HG02938 (cell line): ENCODE measurements at regions not wholly inside any gene's neighbourhood (a gene's known extent, or its start where the extent isn't known, plus 50 kb on each side); places are given as distances from the start of the nearest gene placed in this dataset.

Source experiments
- ATAC-seq: cut with Tn5 transposase; IDR thresholded peaks from one replicate; pipeline ENCODE4 v1.9.1; 2021; ENCODE audit warnings: mild to moderate bottlenecking, moderate library complexity; ENCODE audit not compliant: unreplicated experiment

GRCh38 chr21:27083144-27083543 lies 116.3 kb upstream of the ADAMTS5 start:
- no peak for ATAC-seq

- no peak for ATAC-seq
Observed at GRCh38 chr21:27082431-27083010, 115.6 kb upstream of the ADAMTS5 start.

GRCh38 chr21:27079636-27080240 lies 112.8 kb upstream of the ADAMTS5 start:
- ATAC-seq: no peak

GRCh38 chr21:27078915-27079314 lies 112.0 kb upstream of the ADAMTS5 start:
- ATAC-seq: no peak

- ATAC-seq: no peak
Observed at GRCh38 chr21:27077501-27077900, 110.6 kb upstream of the ADAMTS5 start.

- no peak for ATAC-seq
Observed at GRCh38 chr21:27076025-27076424, 109.1 kb upstream of the ADAMTS5 start.

GRCh38 chr21:27070861-27071670 lies 104.2 kb upstream of the ADAMTS5 start:
- no peak for ATAC-seq

GRCh38 chr21:27068811-27069210 lies 101.9 kb upstream of the ADAMTS5 start:
- no peak for ATAC-seq

- ATAC-seq: no peak
Observed at GRCh38 chr21:27067226-27067625, 100.3 kb upstream of the ADAMTS5 start.

GRCh38 chr21:27062443-27062842 lies 95.6 kb upstream of the ADAMTS5 start:
- no peak for ATAC-seq

GRCh38 chr21:27061770-27062169 lies 94.9 kb upstream of the ADAMTS5 start:
- ATAC-seq: no peak

- no peak for ATAC-seq
Observed at GRCh38 chr21:27060190-27060589, 93.3 kb upstream of the ADAMTS5 start.

GRCh38 chr21:27058673-27059605 lies 92.1 kb upstream of the ADAMTS5 start:
- no peak for ATAC-seq

- no peak for ATAC-seq
Observed at GRCh38 chr21:27057997-27058396, 91.1 kb upstream of the ADAMTS5 start.

- ATAC-seq: no peak
Observed at GRCh38 chr21:27047658-27048314, 80.9 kb upstream of the ADAMTS5 start.

- ATAC-seq: no peak
Observed at GRCh38 chr21:27047283-27047657, 80.4 kb upstream of the ADAMTS5 start.

- ATAC-seq: no peak
Observed at GRCh38 chr21:27045281-27045985, 78.5 kb upstream of the ADAMTS5 start.

- ATAC-seq: no peak
Observed at GRCh38 chr21:27043377-27043776, 76.5 kb upstream of the ADAMTS5 start.

- no peak for ATAC-seq
Observed at GRCh38 chr21:27040738-27041469, 74.0 kb upstream of the ADAMTS5 start.
